ENCODE measurements at regions not wholly inside any gene's neighbourhood (a gene's known extent, or its start where the extent isn't known, plus 50 kb on each side); places are given as distances from the start of the nearest gene placed in this dataset.

- TF ChIP-seq CTCF (IDR thresholded peaks at IDR 0.05) = no peak
- no peak for TF ChIP-seq POLR2A (IDR thresholded peaks at IDR 0.05)
- no peak for TF ChIP-seq POLR2AphosphoS5 (IDR thresholded peaks at IDR 0.05)
Measured at GRCh38 chr2:220228310-220229006, 601.0 kb downstream of the SLC4A3 start.

Measured in breast epithelium (tissue), 3 donors.